Colonic mucosa (tissue), 4 donors: ENCODE measurements at regions not wholly inside any gene's neighbourhood (a gene's known extent, or its start where the extent isn't known, plus 50 kb on each side); places are given as distances from the start of the nearest gene placed in this dataset.

Source experiments
- DNase-seq: peaks from one replicate; pipeline ENCODE4 v3.0.0-alpha.2; 2020
- H3K27ac ChIP-seq: fragments of 200-600 bp; one replicate; pipeline ENCODE4 v1.8.0; 2021
- H3K27me3 ChIP-seq: fragments of 200-600 bp; one replicate; pipeline ENCODE4 v1.8.0; 2021
- H3K36me3 ChIP-seq: fragments of 200-600 bp; one replicate; pipeline ENCODE4 v1.8.0; 2021
- H3K4me1 ChIP-seq: fragments of 200-600 bp; one replicate; pipeline ENCODE4 v1.8.0; 2021; ENCODE audit warnings: mild to moderate bottlenecking
- H3K4me3 ChIP-seq: fragments of 200-600 bp; one replicate; pipeline ENCODE4 v1.8.0; 2021
- H3K9ac ChIP-seq, 2 donors: one replicate each; pipeline ENCODE4 v1.7.0; 2013; ENCODE audit warnings: control low read depth in 2 of 2, low read depth in 2 of 2, low read length in 2 of 2
- H3K9me3 ChIP-seq: fragments of 200-600 bp; one replicate; pipeline ENCODE4 v1.8.0; 2021
- intact Hi-C: fragments of 100-400 bp; cut with DNase I; formaldehyde crosslinking; loops from one replicate; pipeline ENCODE4 v1.14.1; 2022
- TF ChIP-seq, protein P1 (sequence below): fragments of 200-600 bp; IDR thresholded peaks from one replicate; pipeline ENCODE4 v1.8.0; 2022; ENCODE audit warnings: antibody characterized with exemption, mild to moderate bottlenecking
- donor health status: healthy.
- donor health status: DM: no; HTN: no; CAD: no.
- donor health status: DM: no; HTN: no; CAD: no.

DNA sequence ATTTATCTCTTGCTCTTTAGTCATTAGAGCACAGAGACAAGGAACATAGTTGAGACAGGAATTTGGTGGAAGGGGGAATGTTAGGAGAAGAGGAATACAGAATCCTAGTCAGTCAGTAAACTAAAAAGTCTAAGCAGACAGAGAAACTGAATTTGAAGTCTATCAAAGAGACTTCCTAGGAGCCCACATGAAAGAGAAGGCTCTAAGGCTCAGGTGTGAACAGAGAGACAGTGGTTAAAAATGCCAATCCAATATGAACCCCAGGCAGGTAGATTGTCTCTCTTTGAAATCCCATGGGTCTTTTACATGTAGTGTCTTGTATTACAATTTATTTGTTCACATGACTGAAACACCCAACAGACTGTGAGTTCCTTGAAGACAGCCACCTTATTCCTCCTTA is 77.8 kb upstream of the NFKB1 start:
- H3K36me3 ChIP-seq, result no peaks in the 10 kb centered on the region
- intact Hi-C loops, result no loop called here
- H3K27ac ChIP-seq, result no peak overlapping the region
- no peak overlapping the region for H3K9ac ChIP-seq
- no peaks in the 10 kb centered on the region for H3K9me3 ChIP-seq
- no peak overlapping the region for H3K4me3 ChIP-seq
- no peaks in the 10 kb centered on the region for H3K4me1 ChIP-seq
- no peaks in the 10 kb centered on the region for H3K27me3 ChIP-seq
- DNase-seq, result no peak
- TF ChIP-seq, protein P1, sequence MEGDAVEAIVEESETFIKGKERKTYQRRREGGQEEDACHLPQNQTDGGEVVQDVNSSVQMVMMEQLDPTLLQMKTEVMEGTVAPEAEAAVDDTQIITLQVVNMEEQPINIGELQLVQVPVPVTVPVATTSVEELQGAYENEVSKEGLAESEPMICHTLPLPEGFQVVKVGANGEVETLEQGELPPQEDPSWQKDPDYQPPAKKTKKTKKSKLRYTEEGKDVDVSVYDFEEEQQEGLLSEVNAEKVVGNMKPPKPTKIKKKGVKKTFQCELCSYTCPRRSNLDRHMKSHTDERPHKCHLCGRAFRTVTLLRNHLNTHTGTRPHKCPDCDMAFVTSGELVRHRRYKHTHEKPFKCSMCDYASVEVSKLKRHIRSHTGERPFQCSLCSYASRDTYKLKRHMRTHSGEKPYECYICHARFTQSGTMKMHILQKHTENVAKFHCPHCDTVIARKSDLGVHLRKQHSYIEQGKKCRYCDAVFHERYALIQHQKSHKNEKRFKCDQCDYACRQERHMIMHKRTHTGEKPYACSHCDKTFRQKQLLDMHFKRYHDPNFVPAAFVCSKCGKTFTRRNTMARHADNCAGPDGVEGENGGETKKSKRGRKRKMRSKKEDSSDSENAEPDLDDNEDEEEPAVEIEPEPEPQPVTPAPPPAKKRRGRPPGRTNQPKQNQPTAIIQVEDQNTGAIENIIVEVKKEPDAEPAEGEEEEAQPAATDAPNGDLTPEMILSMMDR, result no peak

DNA sequence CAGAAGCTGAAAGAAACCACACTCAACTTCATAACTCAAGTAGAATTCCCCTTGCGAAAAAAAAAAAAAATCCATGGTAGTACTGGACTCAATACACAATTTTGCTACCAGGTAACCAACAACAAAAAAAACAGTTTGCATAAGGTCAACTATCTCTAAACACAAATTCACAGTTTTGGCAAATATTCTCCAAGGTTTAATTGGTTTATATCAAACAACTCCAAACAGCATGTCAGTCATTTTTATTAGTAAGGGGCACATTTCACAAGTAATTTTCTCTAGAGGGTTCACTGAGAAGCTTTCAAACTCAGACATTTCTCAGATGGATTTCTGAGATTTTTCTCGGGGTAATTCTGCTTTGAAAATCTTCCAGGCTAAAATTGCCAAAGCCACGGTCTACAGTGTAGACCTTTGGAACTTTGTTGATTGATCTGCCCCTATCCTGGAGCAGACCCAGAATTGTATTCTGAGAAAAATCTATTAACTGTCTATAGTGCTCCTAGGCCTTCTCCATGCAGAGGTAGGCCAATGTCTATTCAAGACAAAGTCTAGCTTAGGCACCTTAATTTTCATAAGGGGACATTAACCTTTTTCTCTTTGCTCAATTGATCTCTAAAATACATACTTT is 73.7 kb upstream of the NFKB1 start:
- Histone ChIP-seq H3K4me1 (no peaks in the 10 kb centered on the region), H3K4me3 (no peak overlapping the region), H3K27ac (no peak overlapping the region), H3K9me3 (no peaks in the 10 kb centered on the region), H3K9ac (no peak overlapping the region), H3K27me3 (no peaks in the 10 kb centered on the region), H3K36me3 (no peaks in the 10 kb centered on the region)
- TF ChIP-seq, protein P1, result no peak
- no peak for DNase-seq
- intact Hi-C loops, result no loop called here

DNA sequence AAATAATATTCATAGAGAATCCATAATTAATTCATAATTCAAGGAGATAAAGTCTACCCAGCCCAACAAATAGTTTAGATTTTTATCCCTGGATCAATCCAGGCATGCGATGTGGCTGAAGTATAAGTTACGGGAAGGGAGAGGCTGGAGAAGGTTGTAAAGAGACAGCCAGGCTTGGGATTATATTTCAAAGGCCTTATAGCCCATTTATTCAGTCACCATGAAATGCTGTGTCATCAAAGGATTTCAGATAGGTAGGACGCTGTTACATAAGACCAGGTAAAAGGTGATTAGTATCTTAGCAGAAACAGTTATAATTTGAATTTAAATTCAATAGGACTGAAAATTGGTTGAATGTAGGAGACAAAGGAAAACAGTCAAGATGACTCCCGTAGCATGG is 73.0 kb upstream of the NFKB1 start:
- no peak for DNase-seq
- H3K27ac ChIP-seq, result no peak overlapping the region
- H3K9me3 ChIP-seq, result no peaks in the 10 kb centered on the region
- no peaks in the 10 kb centered on the region for H3K36me3 ChIP-seq
- no peaks in the 10 kb centered on the region for H3K4me1 ChIP-seq
- H3K27me3 ChIP-seq, result no peaks in the 10 kb centered on the region
- intact Hi-C loops, result no loop called here
- H3K9ac ChIP-seq, result no peak overlapping the region
- H3K4me3 ChIP-seq, result no peak overlapping the region
- TF ChIP-seq, protein P1, result no peak

DNA sequence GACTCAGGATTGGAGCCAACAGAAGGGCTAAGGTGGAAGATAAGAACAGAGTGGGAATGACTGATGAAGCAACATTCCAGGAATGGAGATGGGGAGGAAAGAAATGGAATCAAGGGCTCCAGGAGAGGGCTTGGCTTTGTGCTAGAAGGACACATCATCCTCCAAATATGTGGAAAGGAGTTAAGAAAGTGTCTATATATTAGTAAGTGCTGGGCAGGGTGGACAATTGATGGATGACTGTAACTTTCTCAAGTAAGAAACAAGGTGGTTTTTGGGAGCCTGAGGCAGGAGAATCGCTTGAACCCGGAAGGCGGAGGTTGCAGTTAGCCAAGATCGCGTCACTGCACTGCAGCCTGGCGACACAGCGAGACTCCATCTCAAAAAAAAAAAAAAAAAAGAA is 71.6 kb upstream of the NFKB1 start:
- DNase-seq, result no peak
- Histone ChIP-seq H3K27me3 (no peaks in the 10 kb centered on the region), H3K9me3 (no peaks in the 10 kb centered on the region), H3K36me3 (no peaks in the 10 kb centered on the region), H3K4me1 (no peaks in the 10 kb centered on the region), H3K9ac (no peak overlapping the region), H3K27ac (no peak overlapping the region), H3K4me3 (no peak overlapping the region)
- intact Hi-C loops, result no loop called here
- TF ChIP-seq, protein P1, result no peak

DNA sequence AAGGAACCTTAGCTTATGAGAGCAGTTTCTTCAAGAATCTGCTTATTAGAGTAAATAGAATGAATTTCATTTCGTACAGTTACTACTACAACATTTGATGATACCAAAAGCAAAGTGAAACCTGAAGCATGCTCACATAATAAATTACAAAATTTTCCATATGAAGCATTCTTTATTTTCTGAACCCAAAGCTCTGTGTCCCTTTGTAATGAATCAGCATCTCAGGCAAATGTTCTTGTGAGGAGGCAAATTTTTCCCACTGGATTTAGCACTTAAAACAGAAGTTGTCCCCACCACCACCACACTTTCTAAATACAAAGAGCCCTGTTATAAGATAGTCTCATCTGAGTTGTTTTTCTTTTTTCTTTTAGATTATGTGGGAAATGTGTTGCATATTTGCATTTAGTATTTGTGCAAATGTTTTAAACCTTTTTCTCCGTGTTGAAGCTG is 70.7 kb upstream of the NFKB1 start:
- peak overlapping the region; percentile 41 for H3K27ac ChIP-seq
- H3K9ac ChIP-seq, result peak overlapping the region; percentile 47 to 51
- no peaks in the 10 kb centered on the region for H3K36me3 ChIP-seq
- H3K9me3 ChIP-seq, result no peaks in the 10 kb centered on the region
- H3K4me1 ChIP-seq, result no peaks in the 10 kb centered on the region
- no peak for DNase-seq
- H3K27me3 ChIP-seq, result no peaks in the 10 kb centered on the region
- H3K4me3 ChIP-seq, result peak overlapping the region; percentile 44
- TF ChIP-seq, protein P1, result no peak
- intact Hi-C loops, result loop anchor here (5.0 to 10.0 kb wide), 3 partner anchors 83 to 394 kb away; partner anchors contain the start of genes SLC39A8 and UBE2D3
